NCI-H2107 treated with DMSO at 0.1 percent for 48 hours (cell line): ENCODE measurements at regions not wholly inside any gene's neighbourhood (a gene's known extent, or its start where the extent isn't known, plus 50 kb on each side); places are given as distances from the start of the nearest gene placed in this dataset.
"Not testable (repeated sequence)": the region's sequence is repeated elsewhere in the genome, so short reads cannot be mapped to it uniquely, and the experiment has no call there.

Source experiments
- DNase-seq: peaks from one replicate; lab custom pipeline; 2025; ENCODE audit not compliant: unreplicated experiment; lab: John Stamatoyannopoulos, UW

DNA sequence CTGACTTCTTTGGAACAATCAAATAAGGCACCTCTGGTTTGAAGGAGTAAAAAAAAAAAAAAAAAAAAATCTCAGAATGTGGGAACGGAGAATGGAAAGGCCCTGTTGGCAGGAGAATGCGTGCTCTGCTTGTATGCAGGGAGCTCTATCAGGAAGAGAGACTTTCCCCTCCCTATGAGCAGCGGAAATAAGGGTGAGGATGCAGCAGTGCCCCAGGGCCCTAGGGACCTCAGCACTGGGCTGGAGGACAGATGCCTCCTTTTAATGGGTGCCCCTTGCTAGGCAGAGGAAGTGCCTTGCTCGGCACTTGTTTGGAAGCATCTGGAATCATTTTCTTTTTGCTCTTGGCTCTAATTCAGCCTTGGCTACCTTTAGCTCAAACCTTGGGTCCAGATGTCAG, 283.4 kb upstream of the NBPF12 start:
- not testable (repeated sequence) for DNase-seq

DNA sequence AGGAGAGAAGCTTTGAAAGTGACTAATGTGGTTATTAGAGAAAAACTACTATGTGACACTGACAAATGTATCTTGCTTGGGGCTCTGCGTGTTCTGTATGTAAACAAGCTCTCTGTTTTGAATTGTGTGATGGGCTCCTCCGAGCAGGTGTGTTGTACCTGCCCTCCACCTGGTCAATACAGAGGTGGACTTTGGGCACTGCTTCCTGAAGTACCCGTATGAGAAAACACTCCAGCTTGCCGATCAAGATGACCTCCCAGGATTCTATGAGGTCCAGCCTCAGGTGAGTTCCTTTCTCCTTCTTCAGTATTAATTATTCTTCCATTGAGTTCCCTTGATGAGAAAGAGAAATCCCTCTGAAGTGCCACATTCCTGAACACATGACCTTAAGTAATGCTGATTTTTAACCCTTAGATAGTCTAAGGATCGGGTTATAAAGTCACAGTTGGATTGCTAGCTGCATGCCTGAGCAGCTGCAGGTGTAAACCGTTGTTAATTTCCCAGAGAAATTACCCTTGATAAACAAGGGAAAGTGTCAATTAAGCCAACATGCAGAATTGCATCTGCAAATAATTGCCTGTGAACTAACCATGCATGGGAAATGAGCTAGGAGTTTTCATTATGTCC, 292.0 kb upstream of the NBPF12 start:
- DNase-seq: not testable (repeated sequence)

DNA sequence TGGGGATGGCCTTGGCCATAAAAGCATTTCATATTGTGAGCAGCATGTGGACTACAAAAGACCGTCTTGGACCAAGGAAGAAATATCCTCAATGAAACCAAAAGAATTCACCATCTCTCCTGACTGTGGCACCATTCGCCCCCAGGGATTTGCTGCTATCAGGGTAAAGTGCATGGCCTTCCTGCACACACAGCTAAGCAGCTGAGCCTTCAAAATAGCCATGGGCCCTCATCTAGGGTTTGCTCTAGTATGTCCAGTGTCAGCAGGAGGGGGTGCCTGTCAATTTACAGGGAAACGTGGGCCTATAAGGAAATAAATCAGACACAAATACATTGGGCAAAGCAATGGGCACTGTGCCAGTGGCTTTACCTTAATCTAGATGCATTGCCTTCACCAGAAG, 296.6 kb upstream of the NBPF12 start:
- DNase-seq: not testable (repeated sequence)

DNA sequence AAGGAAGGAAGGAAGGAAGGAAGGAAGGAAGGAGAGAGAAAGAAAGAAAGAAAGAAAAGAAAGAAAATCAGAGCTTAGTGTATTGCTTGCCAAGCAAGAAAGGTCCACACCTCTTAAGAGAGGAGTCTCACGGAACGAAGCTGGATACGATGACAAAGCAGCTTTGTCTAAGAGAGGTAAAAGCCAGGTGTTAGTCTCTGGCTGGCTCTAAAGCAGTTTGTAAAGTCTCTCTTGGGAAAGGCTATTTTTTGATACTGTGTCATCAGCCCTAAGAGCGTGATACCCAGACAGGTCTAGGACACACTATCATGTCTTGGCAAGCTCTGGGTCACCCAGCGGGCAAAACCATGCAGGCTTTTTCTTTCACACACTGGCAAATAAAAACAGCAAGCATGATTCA, 297.5 kb upstream of the NBPF12 start:
- DNase-seq: peak; percentile 23

DNA sequence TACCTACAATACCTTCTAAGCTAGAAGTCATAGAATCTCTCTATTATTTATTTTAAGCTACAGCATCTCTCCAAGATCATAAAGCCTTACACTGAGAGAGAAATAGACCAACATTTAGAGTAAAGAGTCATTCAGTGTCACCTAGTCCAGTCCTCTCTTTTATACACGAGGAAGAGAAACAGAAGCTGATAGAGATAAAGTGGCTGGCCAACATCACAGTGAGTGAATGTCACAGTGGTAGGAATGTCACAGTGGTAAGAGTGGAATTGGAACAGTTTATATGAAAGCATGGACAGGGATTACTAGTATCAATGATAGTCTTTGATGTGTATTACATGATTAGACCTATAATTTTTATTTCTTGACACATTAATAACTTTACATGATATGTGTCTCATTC, 307.8 kb upstream of the NBPF12 start:
- DNase-seq: not testable (repeated sequence)

DNA sequence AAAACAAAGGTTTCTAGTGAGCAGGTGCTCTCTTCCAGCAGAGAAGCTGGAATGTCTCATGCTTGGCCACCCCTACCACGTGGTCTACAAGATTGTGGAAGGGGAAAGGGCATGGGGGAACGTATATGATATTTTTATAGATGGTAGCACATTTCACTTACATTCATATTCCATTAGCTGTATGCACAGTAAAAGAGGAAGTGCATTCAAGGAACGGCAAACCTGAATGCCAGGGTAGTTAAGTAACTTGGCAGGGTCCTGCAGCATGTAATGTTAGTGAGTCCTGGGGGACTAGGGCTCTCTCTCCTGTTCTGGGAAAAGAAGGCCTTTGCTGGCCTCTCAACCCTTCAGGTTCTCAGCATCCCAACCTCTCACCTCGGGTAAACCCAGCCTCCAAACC, 319.5 kb upstream of the NBPF12 start:
- not testable (repeated sequence) for DNase-seq

DNA sequence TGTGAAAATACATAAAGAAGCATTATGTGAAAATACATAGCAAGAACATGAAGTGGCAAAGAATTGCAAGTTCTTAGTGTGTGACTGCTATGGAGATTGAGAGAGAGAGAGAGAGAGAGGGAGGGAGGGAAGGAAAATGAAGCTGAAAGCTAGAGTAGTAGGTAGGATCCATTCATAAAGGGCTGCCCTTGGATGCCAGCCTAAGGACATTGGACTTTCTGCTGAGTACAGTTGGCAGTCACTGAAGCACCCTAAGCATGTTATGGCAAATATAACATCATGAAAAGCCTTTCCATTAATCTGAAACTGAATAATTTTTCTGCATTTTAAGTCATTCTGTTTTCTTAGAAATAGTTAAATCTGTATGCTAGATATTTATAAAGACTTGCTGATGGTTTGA, 333.4 kb upstream of the NBPF12 start:
- DNase-seq: not testable (repeated sequence)

GRCh38 chr1:146600720-146601307, 337.3 kb upstream of the NBPF12 start:
- not testable (repeated sequence) for DNase-seq

DNA sequence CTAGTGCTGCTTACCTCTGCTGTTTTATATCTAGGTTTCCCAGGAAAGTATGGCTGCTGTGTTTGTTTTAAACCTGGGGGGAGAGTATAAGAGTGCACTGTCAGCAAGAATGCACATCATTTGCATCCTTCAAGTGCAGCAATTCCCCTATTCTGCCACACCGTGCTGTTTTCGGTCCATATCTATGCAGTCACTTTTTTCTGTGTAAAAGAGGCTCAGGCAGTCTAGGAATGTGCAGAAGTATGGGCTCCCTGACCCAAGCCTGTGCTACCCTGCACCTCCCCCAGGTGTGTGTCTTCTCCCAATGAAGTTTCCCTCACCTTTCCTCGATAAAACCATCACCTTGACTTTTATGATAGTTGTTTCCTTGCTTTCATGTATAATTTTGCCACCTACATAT, 338.2 kb upstream of the NBPF12 start:
- DNase-seq: not testable (repeated sequence)

DNA sequence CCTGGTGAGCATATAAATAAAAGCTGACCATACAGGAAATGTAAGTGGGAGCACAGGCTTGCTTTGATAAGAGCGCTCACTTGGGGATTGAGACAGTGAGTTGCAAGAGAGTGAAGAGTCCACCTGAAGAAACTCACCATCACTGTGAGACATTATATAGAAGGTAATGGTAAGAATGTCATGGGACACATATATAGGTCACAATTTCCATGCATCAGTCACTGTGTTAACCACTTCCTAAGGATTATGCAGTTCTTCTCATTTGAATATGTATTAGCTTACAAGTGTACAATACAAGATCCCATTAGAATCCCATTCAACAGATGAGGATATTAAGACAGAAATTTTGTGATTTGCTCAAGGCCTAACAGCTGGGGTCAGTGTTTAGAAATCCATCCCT, 352.4 kb upstream of the NOTCH2NLA start:
- not testable (repeated sequence) for DNase-seq

GRCh38 chr1:146567541-146567940, 338.7 kb upstream of the NOTCH2NLA start:
- DNase-seq: not testable (repeated sequence)

DNA sequence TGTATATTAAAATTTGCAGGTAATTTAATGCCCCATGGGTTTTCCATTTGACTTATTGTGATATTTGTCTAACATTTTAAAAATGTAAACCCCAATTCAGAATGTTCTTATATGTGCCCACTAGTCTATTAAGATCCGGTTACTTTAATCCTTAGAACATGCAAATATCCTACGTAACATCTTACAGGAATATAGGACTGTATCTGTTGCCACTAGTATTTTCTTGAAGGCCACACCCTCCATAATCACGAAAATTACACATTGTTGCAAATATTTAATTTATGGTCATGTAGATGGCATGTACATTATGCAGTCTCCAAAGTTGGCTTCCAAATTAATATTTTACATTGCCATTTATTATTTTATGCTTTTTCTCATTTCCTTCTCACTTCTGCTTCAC, 329.2 kb upstream of the NOTCH2NLA start:
- DNase-seq: not testable (repeated sequence)

DNA sequence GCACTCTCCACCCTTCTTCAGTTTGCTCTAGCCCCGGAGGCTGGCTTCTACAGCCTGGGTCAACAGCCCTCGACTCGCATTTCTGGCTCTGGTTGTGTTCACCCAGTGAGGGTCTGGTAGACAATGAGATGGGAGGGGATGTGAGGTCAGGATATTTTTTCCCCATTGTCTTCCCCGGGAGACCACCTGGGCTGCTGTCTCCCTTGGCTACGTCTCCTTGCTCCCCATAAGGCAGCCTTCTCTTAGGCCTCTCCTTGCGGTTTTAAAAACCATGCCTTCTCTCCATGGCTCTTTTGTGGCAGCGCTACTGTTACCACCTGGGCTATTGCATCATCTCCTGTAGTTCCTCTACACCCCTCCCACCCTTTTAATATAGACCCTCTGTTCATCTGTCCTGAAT, 327.6 kb upstream of the NOTCH2NLA start:
- not testable (repeated sequence) for DNase-seq

- not testable (repeated sequence) for DNase-seq
Observed at GRCh38 chr1:146552414-146552813, 323.6 kb upstream of the NOTCH2NLA start.

DNA sequence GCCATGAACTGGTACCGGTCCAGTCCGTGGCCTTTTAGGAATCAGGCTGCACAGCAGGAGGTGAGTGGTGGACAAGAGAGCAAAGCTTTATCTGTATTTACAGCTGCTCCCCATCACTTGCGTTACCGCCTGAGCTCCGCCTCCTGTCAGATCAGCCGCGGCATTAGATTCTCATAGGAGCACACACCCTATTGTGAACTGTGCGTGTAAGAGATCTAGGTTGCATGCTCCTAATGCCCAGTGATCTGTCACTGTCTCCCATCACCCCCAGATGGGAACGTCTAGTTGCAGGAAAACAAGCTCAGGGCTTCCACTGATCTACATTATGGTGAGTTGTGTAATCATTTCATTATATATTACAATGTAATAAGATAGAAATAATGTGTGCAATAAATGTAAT, 319.9 kb upstream of the NOTCH2NLA start:
- not testable (repeated sequence) for DNase-seq

- DNase-seq: not testable (repeated sequence)
Observed at GRCh38 chr1:146546189-146546588, 317.4 kb upstream of the NOTCH2NLA start.

DNA sequence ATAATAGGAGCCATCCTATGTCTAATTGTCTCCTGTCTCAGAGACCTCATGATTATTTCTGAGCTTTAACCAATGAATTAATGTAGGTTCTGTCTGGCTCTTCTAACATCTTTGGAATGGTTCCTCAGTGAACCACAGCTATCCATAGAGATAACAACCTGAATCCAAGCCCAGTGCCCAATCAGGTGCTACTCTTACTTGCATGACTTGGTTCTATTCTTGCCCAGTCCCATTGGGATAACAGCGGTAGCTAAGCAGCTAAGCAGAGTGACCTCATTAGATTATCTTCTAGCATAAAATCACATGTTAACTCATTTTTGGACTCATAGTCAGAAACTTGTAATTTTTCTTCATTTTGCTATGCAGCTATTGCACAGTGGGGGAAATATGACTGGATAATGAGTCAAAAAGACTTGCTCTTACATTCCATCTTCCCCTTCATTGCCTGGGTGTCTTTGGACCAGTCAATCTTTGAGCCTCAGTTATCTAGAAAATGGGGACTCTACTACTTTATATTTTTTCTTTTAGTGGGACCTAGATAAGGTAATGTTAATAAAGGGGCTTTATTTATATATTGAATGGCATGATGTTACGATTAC, 309.1 kb upstream of the NOTCH2NLA start:
- not testable (repeated sequence) for DNase-seq

DNA sequence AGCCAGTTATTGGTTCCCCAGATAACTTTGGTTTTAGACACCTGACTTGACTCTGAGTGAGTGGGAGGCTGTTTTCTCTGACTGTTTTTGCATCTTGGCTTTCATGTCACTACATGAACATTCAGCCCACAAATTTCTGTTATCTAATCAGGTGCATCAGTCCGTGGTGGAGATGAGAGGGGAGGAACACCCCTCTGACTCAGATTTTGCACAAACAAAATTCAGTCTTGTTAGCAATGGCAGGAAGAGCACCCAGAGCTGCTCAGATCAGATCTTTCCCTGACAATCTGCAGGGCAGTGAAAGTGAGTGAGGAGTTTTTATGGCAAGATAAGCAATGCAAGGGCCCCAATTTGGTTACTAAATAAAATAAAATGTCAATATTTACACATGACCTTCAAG, 307.2 kb upstream of the NOTCH2NLA start:
- DNase-seq: not testable (repeated sequence)

DNA sequence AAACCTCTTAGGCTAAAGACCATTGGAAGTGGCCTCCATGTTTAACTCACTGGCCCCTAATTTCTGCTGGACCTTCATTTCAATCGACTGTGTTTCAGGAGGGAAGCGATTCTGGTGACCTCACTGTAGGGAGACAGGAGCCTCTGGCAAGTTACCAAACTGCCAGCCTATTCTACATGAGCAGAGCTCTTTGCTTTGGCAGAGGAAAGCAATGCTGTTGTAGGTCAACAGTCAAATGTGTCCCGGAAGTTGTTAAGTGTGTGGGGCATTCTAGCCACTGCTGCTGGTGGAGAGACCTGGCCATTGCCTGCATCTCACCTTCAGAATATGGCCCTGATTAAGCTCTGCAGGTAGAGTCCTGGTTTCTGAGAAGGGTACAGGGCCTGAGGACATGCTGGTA, 306.8 kb upstream of the NOTCH2NLA start:
- DNase-seq: not testable (repeated sequence)

GRCh38 chr1:146530958-146531357, 302.1 kb upstream of the NOTCH2NLA start:
- DNase-seq: not testable (repeated sequence)

- not testable (repeated sequence) for DNase-seq
Observed at GRCh38 chr1:146522812-146523211, 294.0 kb upstream of the NOTCH2NLA start.

- DNase-seq: not testable (repeated sequence)
Observed at GRCh38 chr1:146522345-146522744, 293.5 kb upstream of the NOTCH2NLA start.
